Stimulated activated CD4-positive, alpha-beta T cell treated with anti-CD3 and anti-CD28 coated beads, Interleukin-2, amount 100 ng/mL, for 48 hours (primary cell): ENCODE measurements at regions not wholly inside any gene's neighbourhood (a gene's known extent, or its start where the extent isn't known, plus 50 kb on each side); places are given as distances from the start of the nearest gene placed in this dataset.
"Not testable (repeated sequence)": the region's sequence is repeated elsewhere in the genome, so short reads cannot be mapped to it uniquely, and the experiment has no call there.

Experiments
- DNase-seq, 2 donors: peaks; one replicate each; pipeline ENCODE4 v3.0.0-alpha.2; 2020

DNA sequence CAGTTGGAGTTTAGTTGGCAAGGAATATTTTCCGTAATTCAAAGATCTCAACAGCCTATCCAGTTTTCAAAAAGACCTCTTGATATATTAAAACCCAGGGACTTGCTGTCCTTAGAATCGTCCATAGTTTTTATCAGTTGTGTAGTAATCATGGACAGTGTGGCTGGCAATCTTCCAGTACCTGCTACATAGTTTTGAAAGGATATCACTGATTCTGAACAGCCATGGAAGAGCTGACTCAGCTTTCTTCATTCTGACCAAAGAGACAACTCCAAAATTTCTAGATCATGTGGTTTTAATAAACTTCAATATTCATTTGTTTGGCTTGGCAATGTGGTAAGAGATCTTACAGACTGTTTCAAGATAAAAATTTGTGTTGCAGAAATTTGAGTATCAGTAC is 616.7 kb downstream of the TDRD15 start:
- no peak for DNase-seq

DNA sequence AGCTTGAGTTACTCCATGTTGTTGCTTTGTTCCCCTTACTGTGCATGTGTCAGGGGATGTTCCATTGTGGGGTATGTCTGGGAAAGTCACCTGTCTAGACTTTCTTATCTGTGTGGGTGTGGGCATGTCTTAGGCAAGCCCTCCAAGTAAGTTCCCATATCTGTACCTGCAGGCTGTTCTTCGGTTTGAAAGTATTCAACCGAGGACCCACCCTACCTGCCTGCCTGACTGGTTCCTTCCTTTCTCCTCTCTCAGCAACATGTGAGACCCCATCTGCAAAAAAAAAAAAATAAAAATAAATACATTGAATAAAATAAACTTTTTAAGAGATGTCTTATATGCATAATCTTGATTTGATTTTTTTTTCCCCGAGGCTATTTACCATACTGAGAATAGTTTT is 622.7 kb downstream of the TDRD15 start:
- no peak for DNase-seq

GRCh38 chr2:21748501-21748900 is 624.7 kb downstream of the TDRD15 start:
- no peak for DNase-seq

DNA sequence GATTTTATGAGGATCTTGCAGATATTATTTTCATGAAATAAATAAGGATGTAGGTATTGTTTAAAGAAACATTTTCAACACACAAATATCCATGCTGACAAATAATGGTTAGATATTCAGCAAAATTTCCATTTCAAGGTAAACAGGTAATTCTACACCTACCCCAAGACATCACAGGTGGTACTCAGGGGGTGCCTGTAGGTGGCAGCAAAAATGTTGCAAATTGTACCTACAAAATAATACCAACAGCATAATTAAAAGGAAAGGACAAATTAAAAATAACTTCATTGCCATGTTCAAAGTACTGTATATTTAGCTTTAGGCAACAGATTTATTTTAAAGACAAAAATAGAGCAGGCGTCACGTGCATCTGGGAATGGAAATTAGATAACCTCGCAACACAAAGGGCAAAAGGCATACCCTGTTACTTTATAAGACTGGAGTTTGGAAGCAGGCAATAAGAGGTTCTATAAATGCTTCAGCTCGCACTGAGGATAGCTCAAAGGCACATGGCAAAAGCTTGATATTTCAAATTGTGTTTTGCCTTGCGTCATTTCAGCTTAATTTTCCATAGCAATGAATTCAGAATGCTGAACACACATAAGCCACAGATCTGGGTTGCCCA is 630.5 kb downstream of the TDRD15 start:
- DNase-seq: no peak

GRCh38 chr2:21757805-21758430 is 634.1 kb downstream of the TDRD15 start:
- DNase-seq: no peak

GRCh38 chr2:21759819-21760218 is 636.1 kb downstream of the TDRD15 start:
- no peak for DNase-seq

GRCh38 chr2:21761361-21761760 is 637.6 kb downstream of the TDRD15 start:
- no peak for DNase-seq

DNA sequence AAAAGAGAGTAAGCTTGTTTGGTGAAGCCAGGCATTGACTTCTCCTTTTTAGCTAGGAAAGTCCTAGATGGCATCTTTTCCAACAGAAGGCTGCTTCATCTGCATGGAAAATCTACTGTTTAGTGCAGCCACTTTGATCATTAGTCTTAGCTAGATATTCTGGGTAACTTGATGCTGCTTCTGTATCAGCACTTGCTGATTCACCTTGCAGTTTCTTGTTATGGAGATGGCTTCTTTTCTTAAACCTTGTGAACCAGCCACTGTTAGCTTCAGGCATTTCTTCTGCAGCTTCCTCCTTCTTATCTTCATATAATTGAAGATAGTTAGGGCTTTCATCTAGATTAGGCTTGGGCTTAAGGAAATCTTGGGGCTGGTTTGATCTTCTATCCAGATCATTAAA is 639.7 kb downstream of the TDRD15 start:
- no peak for DNase-seq

DNA sequence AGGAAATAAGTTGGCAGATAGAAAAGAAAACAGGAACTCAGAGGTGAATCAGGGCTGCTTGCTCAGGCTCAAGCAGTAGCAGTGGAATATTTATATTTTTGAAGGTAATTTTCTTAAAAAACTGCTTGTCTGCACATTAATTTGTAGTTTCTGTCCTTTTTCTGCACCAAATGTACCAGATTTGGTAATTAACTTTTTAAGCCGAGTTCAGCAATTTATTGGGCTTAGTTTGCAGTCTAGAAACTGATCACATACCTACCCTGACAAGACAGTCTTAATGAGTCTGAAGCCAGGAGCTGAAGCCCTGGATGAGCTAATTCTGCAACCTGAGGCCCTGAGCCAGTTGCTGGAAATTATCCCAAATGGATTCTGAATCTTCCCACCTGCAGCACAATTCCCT is 647.0 kb downstream of the TDRD15 start:
- no peak for DNase-seq

GRCh38 chr2:21772624-21773023 is 648.9 kb downstream of the TDRD15 start:
- DNase-seq: no peak

DNA sequence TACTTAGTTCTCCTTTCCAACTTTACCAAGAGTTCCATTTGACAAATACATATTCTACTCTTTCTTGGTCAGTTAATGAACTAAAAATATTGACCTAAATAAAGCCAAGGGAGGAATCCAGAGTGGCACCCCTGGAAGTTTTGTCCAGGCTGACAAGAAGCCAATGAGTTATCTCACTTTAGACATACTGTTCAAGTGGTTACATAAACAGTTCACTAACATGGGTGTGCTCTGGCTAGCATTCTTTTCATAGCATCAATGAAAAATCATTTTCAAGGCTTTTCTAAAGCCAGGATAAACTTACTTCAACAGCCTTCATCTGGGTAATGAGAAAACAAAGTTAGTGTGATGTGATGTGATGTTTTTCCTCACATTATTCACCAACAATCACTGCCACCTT is 649.4 kb downstream of the TDRD15 start:
- DNase-seq: no peak

GRCh38 chr2:21774691-21775368 is 651.1 kb downstream of the TDRD15 start:
- DNase-seq: no peak

DNA sequence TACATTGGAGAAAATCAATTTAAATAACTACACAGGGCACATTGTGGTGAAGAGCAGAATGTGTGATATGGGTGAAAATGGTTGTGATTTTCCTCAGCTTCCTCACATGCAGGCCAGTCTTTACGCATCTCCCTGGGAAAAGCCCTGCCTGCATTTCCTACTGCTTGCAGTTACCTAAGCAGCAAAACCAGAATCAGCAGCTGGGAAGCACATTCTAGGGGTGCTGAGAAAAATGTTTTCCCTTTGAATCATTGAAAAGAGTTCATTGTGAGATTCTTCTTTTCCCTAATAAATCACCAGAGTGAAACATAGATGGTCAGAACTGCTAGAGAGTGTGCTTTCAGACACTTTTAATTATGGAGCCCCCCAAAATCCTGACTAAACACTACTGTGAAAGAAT is 656.0 kb downstream of the TDRD15 start:
- DNase-seq: no peak

DNA sequence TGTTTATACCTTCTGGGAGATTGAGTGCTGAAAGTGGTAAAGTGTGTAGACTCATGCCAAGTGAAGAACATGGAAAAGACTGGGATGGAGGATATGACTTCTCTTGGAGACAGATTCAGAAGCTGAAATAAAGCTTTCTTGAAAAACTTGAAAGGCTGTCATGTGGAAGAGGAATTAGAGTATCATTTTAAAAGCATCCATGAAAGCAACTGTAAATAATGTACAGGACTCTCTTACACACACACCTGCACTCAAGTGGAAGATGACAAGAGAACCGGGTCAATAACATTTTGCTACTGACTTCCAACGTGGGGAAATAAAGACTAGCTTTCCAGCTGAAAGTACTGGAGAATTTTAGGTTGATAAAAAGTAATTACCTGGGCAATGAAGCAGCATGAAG is 658.2 kb downstream of the TDRD15 start:
- DNase-seq: no peak

DNA sequence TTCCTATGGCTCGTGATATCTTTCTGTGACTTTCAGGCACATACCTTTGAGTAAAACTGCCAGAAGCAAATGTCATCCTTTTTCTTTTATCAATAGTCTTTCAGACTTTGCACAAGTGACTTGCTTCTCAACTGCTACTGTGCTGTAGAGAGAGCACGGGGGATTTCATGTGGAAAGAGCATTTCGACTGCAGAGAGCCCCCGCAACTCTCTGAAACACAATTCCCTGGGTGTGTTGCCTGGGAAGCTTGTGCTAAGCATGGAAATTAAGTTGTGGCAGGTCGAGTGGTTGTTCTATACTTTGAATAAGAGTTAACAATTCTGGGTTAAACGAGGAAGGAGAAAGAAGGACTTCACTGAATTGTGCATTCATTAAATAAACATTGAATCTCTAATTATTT is 659.1 kb downstream of the TDRD15 start:
- no peak for DNase-seq

GRCh38 chr2:21787941-21788340 is 664.2 kb downstream of the TDRD15 start:
- no peak for DNase-seq

- not testable (repeated sequence) for DNase-seq
These were observed 666.5 kb downstream of the TDRD15 start for GRCh38 chr2:21790311-21790710.

- DNase-seq: no peak
These were observed 668.8 kb downstream of the TDRD15 start for GRCh38 chr2:21792571-21792970.

DNA sequence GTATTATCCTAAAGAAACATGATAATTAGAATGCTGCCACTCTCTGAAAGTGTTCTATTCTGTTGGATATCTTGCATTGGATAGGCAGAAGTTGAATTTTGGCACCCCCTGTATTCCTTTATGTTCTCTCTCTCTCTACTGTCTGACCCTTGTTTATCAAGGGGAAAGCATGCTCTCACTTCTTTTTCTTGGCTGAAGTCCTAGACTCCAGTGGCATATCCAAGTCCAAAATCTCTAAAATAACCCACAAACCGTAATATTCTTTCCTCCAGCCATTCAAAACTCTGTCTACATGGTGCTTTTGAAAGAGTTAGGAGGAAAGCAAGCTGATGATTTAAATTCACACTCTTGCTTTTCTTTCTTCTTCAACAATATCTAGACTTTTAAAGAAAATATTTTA is 669.7 kb downstream of the TDRD15 start:
- no peak for DNase-seq

DNA sequence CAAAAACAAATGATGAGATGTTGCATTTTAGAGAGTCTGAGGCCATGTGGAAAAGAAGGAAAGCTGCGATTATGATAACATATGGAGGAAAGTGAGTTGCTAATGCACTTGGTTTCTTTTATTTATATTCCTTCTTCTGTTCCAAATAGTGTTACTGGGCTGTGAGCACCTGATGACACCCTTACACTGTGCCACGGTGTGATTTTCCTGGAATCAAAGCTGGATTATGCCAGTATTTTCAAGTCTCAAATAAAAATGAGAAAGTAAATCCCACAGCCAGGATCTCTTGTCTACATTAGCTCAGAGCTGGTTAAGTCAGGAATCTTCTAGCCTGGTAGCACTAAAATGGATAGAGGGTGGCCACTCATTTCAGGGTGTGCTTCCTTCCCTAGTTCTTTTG is 670.8 kb downstream of the TDRD15 start:
- no peak for DNase-seq

DNA sequence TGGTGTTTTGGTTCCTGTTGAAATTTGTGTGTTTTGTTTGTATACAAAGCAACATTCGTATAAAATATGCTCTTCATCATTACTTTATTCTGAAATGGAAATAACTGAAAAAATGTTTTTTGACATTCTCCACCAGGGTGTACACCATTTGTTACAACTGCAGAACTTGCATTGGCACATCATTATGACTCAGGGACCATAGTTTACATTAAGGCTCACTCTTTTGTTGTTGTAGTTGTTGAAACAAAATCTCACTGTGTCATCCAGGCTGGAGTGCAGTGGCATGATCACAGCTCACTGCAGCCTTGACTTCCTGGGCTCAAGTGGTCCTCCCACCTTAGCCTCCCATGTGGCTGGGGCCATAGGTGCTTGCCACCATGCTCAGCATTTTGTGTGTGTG is 676.6 kb downstream of the TDRD15 start:
- no peak for DNase-seq

DNA sequence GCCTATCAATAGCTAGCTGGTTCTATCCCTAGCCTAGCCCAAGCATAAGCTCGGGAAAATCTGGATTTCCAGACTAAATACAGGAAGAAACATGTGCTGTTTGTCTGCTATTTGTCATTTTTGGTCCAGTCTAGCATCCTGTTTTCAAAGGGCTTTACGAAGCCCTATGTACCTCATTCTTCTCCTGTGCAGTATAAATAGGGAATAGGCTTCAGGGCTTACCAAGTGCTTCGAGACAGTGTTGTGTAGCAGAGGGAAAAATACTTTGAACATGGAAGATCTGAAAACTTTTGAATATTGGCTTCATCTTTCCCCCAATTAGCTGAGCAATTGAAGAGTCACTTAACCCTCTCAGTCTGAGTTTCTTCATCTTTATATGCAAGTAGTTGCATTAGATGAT is 679.8 kb downstream of the TDRD15 start:
- DNase-seq: no peak

DNA sequence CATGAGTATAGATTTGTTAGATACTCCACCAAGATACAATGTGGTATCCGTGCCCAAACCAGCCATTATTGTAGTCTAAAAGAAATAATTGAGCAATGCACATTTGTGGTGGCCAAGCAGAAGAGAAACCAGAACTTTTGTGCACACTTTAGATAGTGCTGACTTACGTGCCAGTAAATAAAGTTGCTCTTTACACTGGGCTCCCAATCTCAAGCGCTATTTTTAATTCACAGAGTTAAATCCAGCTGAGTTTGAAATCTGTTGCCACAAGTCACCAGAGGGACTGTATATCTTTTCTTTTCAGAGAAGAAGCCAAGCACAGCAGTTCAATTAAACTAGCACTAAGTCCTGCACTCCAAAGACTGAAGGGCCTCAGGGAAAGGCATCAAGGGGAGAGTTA is 680.4 kb downstream of the TDRD15 start:
- no peak for DNase-seq

DNA sequence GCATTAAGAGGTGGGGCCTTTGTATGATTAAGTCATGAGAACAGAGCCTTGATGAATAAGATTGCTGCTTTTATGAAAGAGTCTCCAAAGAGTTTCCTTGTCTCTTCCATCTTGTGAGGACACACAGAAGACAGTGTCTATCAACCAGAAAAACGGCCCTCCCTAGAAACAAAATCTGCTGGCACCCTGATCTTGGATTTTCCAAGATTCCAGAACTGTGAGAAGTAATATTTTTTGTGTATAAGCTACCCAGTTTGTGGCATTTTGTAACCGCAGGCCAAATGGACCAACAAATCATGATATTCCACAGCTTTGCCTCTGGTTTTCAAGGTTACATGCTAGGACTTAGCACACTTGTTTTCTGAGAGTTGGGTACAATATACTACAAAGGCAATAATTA is 687.8 kb downstream of the TDRD15 start:
- no peak for DNase-seq

- DNase-seq: no peak
These were observed 689.0 kb downstream of the TDRD15 start for GRCh38 chr2:21812766-21813165.
